Hindlimb muscle (tissue), 1 donor: ENCODE measurements at regions not wholly inside any gene's neighbourhood (a gene's known extent, or its start where the extent isn't known, plus 50 kb on each side); places are given as distances from the start of the nearest gene placed in this dataset.

ENCODE experiments used
- DNase-seq: peaks from one replicate; pipeline ENCODE4 v3.0.0-alpha.2; 2013

DNA sequence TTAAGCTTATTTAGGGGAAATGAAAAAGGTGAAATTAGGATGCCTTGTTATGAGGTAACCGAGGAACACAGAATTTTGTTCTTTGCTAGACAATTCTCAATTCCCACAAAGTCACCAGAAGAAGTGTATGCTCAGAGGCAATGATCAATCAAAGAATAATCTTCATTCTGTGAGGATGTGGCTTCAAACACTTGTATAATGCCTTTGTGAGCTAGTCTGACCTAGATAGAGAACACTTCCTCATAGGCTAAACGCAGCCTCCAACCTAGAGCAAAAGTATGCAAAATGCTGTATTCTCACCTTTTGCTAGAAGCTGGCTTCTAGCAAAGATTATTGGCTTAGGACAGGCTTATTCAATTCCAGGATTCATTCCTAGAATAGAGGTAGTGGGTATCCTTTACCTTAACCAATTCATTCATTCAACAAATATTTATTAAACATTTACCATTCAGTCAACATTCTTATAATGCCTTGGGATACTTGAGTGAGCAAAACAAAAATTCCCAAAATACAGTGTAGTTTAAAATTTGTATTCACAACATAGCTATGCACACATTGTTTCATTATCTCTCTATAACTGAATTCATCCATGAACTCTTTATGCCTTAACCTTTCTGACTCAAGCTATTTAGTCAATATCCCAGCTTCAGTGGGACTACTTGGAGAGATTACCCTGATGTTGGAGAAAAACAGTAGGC, 530.2 kb downstream of the PTPRC start:
- DNase-seq: no peak

DNA sequence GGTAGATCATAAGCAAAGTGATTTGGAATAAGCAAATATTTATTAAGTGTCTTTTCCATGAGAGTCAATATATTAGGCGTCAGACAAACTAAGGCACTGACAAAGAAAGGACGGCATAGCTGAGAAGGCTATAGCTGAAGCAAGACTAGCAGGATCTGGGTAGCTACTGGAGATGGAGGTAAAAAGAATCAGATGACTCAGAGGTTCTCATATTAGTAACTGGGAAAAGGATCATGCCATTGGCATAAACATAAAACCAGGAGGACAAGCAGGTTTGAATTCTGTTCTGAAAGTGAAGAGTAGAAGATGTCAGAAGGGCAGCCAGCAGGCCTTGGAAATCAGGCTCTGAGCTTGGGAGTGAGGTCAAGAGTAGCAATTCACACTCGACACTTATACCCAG, 531.9 kb downstream of the PTPRC start:
- no peak for DNase-seq

DNA sequence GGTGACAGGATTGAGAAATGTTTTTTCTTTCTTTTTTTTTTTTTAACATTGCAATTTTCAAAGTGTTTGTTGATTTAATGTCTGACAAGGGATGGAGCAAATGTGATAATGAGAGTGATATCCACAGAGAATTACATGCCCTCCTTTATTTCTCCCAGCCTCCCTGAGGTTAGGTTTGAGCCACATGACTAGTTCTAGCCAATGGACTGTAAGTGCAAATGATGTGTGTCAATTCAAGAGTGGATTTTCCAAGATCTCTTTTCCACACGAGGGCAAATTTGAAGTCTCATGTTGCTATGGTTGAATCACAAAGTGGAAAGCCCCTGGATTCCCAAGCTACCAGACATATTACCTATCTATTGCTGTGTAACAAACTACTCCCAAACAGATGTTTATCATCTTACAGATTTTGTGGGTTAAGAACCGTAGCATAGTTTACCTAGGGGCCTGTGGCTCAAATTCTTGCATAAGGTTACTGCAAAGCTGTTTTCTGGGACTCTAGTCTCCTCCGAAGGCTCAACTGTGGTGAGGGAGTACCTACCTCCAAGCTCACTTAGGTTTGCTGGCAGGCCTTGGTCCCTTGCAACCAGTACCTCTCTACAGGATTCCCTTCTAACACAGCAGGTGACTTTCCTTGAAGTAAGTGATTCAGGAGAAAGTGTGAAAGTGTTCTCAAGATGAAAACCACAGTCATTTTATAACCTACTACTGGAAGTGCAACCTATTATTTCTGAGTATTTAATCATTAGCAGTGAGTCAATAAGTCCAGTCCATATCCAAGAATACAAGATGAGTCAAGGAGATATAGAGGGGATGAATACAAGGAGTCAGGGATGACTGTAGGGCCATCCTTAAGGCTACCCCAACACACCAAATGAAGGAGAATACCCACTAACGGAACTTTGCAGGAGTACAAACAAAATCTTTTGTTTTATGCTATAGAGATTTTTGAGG, 533.6 kb downstream of the PTPRC start:
- DNase-seq: no peak

DNA sequence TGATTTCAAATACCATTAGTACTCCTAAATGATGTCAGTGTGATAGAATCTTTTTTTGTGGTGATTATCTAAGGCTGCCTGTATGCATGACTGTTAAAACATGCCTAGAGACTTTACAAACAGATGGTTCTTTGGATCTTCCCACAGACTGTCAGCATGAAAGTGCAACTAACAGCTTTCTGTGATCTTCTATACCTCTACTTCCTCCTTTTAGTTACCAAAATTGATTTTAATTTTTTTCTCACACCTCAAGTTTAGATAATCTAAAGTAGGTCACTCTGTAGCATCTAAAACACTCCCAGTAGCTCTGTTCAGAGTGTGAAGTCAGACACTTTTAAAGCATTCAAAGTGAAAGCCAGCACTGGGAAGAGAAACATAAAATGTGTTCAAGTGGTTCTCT, 534.5 kb downstream of the PTPRC start:
- DNase-seq: no peak

DNA sequence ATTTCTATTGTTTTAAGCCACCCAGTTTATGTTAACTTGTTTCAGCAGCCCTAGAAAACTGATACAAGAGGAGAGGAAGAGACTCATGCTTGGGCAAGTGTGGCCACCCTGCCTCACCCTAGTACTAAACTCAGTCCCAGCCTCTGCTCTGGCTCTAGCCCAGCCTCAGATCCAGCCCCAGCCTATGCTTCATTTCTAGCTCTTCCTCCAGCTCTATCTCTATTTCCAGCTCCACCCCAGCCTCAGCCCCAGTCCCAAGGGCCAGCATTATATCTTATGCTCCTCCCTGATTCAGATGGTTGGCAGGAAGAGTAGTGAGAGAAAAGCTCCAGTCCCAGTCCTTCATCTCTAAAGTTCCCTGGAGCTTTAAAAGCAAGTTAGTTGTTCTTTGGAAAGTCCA, 535.5 kb downstream of the PTPRC start:
- DNase-seq: no peak

DNA sequence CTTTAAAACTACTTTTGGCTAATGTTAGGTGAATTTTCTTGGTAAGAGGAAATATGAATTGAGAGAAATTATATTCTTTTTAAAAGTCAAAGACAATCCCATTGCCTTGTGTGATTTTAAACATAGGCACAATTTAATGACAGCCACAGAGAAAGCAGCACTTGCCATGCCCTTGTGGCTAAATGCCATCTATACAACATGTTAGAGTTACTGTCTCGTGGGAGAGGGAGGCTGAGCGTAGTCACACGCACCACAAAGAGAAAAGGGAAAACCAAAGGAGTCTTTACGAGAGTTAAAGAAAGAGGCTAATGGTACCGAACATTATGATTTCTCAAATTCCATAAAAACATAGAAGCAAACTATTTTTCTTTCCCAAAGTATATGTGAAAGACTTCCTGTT, 537.9 kb downstream of the PTPRC start:
- no peak for DNase-seq

DNA sequence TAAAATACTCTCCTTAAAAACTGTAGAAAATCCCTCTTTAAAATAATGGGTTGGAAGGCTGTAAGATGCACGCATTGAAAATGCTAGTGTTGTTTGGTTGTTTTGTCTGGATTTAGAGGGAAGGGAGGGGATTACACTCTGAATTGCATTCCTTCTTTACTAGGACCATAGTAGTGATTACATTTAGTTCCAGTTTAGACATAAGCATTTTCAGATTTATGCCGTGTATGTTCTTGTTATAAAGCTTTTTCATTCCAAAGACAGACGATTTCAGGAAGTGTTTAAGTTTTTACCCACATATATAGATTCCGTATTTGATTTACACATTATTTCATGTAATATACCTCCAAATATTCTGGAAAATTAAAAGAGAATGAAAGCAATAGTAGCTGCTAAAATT, 538.4 kb downstream of the PTPRC start:
- no peak for DNase-seq

DNA sequence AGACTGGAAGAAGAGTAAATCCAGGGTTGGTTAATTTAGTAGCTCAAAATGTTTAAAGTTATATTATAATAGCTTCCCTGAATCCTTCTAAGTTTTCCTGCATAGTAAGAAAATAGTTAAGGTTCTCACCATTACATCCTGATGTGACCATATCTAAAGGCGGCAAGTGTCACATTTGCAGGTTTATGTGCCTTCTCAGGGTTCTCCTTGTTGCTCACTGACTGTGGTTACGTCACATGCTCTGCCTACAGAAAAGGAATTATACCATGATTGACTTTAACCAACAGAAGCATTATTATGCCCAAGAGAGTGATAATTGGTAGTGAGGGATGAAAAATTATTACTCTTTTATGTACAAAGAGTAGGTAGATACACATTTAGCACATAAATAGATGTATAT, 539.8 kb downstream of the PTPRC start:
- DNase-seq: no peak

DNA sequence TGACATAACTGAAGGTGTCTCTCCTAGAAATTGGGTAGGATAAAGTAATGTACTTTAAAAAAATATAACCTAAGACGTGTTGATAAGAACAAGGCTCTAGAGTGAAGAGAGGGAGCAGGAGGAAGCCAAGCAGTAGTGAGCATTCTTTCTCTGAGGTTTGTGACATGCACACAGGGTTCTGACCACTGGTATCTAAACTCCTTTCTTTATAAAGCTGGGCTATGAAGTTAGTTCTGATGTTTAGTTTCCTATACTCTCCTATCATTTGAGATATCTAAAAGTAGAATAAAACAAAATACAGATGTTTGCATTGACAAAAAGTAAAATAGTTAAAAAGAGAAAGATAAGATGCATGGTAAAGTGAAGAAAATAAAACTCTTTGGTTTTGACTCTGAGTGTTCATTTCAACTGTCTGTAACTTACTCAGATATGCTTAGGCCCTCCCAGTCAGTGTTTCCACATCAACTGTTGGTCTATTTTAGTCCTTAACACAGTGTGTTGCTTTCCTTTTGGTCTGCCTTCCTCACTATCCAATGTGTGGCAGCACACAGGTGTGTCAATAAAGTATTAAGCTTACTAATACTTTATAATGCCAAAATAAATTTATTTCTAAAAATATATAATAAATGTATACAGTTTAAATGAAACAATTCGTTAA, 543.5 kb downstream of the PTPRC start:
- DNase-seq: no peak

DNA sequence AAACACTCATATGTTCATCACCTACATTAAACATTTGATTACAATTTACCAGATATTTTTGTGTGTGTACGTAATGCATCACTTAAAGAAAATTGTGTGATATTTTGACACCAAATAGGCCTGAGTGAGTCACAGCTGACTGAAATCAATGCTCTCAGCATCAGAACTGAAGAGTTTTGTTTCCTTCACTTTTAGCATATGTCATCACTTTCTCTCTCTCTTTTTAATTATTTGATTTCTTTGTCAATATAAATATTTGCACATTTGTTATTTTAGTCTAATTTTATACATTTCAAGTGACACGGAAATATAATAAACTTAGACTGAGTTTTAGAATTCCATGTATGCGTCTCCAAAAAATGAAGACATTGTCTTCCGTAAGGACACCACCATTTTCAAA, 545.3 kb downstream of the PTPRC start:
- no peak for DNase-seq

DNA sequence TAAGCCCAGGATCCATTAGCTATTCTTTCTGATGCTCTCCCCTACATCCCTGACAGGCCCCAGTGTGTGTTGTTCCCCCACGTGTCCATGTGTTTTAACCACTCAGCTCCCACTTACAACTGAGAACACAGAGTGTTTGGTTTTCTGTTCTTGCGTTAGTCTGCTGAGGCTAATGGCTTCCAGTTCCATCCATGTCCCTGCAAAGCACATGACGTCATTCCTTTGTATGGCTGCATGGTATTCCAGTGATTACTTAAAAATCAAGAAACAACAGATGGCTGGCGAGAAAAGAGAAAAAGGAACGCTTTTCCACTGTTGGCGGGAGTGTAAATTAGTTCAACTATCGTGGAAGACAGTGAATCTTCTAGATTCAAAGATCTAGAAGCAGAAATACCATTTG, 556.0 kb downstream of the PTPRC start:
- no peak for DNase-seq

DNA sequence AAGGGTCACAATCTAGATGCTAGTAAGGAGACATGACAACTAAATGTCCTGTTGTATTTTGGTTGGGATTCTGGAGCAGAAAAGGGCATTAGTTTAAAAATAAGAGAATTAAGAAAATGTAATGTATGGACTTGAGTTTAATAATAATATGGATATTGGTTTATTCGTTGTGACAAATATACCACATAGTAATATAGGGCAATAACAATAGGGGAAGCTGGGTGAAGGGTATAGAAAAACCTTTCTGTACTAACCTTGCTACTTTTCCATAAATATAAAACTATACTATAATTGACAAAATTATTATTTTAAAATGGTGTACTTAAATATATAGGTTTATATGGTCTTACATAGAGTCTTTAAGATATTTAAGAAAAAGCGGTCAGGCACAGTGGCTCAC, 558.9 kb downstream of the PTPRC start:
- no peak for DNase-seq

DNA sequence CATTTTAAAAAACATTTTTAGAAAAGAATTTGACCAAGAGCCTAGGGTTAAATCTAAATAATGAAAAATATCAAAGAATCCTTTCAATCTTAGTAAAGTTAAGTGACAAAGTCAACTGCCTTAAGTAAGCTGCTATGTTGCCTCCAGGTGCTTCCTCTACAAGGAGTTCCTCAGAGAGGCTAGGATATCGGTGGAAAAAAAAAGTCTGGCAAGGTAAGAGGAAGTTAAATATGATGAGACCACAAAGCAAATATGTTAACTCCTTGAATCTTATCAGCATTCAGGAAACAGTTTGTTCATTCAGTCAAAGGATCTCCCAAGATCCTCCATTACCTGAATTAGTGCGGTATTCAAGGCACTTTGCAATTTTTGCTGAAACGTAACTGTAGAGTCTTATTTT, 563.5 kb downstream of the PTPRC start:
- no peak for DNase-seq

DNA sequence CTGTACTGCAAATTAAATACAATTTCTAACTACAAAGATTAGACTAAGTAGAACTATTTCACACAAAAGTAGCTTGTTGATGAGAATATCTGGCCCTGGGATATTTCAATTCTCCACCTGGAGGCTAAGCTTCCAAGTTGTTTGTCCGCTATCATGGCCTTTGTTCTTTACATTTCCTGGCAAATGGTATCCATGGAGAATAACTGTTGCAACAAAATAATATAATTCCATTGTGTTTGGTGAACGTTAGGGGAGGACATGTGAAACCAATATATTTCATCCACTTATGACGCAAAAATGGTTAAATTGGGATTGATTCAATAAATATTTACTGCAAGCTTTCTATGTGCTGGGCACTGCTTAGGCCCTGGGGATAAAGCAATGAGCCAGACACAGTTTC, 565.4 kb downstream of the PTPRC start:
- DNase-seq: no peak

DNA sequence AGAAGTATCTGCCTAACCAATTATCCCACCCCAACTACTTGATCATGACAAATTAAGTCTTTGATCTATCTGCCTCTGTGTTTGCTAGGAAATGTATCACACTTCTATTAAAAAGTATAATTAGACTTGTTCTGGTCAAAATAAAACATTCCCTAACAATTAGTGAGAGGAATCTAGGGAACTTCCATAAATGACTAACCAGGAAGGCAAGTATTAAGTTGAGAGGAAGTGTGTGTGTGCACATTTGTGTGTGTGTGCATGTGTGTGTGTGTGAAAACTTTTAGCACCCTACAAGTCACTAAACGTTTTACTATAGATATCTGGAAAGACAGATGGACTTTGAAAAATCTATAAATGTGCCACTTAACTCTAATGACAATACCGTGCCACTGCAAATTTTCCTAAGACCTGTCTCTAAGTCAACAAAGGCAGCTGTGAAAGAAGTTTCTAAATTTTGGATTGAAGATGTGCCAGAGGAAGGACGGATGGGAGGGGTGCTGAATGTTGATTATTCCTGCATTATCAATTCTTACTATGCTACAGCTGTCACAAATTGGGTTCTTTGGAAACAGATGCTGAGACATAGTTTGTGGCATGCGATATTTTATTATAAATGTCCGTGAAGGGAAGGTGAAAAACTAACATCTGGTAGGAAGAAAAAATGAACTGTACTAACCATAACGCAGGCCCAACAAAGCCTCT, 567.1 kb downstream of the PTPRC start:
- DNase-seq: no peak

DNA sequence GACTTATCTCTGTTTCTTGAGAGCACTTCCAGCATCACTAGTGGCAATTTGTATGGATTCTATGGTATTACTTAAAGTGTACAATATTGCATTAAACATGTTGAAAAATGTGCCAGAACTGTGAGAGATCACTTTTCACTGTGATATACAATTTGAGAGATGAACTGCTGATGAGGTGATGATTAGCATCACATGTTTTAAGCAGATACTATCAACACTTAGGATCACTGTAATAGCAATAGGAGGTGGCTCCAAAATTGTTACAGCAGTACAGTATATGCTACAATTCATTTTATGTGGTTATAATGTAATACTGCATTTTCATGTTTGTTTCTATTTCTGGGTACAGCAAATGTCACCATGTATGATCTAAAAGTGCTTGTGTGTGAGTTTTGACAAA, 570.0 kb downstream of the PTPRC start:
- no peak for DNase-seq

DNA sequence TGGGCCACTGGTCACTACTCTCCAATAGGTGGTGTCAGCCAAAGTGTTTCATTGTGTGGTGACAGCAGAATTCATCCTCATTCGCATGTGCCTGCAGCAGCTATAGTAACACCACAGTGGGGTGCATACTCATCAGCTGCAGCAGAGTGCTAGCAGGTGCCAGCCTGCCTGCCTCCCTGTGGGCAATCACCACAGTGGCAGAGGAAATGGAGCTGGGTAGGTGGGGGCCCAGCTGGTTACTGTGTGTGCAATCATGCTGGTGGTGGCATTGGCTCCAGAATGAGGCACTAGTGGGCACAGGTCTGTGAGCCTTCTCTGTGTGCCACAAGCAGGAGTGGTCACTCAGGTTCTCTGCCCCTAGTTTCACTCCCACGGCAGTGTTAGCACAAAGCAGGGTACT, 579.2 kb downstream of the PTPRC start:
- no peak for DNase-seq

DNA sequence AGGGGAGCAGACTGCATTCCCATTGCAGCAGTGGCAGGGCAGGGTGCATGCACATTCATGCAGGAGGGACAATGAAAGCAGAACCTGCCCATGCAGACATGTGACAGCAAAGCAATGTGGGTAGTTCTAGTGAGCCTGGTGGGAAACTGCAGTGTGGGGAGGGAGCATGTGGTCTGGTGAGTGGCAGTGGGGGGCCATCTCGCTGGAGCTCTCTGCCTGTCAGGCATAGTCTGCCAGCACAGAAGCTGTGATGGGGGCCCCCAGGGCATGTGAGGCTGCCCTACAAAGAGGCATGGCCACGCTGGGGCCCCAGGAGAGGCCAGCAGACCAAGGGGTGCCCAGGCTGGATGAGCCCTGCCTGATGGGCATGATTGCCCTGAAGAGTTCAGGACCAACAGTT, 579.7 kb downstream of the PTPRC start:
- no peak for DNase-seq

DNA sequence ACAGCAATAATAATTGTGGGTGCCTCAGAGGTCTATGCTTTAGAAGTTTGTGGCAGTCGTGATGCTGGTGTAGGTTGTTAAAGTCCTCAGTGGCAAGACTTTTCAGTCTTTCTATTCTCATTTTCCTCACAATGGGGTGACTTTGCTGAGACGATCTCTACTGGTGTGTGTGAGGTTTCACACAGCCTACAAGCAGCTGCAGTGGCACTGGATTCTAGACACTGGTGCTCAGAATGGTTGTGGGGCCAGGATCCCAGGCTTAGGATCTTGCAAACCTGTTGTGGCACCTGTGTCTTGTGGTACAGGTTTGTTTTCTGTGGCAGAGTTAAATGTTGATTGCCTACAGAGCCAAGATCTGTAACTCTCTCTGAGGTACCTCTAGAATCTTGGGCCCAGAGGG, 581.2 kb downstream of the PTPRC start:
- no peak for DNase-seq

DNA sequence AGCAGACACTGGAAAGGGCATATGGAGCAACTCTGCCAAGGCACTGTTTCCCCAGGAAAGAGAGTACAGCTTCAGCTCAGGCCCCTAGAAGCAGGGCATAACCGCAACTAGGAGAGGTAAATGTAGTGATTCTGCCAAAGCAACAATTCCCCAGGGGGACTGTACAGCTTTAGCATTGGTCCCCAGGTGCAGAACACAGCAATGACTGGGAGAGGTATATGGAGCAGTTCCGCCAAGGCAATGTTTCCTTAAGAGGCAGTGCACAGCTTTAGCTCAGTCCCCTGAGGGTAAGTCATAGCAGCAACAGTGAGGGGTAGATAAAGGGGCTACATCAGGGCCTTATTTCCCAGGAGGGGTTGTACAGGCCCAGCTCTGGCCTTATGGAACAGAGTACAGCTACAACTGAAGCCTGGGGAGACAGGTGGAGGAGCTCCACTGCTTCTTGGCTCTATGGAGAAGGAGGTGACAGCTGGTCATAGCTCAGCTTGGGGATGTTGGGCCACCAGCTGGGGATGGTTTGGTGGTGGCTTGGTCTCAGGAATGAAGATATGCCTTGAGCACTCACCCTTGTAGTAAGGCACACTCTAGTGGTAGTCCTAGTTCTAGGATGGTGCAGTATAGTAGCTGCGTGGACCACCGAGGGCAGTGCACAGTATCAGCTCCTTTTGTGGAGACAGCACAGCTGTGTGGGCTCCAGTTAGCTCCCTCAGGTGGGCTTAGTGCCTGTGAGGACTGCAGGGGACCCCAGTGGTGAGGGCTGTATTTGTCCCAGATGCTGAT, 582.7 kb downstream of the PTPRC start:
- no peak for DNase-seq

DNA sequence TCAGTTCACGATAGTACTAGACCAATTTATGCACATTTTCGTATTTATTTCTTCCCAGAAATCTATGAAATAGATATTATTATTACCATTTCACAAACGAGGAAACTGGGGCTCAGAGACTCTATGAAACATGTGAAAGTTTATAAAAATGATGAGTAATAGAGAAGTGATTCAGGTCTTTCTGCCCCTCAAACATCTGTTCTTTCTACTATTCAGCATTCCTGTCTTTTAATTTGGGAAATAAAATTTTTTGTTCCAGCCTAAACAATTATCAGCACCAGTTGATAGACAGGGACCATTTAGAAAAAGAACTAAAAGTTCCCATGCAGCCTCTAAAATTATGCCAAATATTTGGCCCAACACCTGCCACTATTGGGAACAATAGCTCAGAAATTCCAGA, 585.1 kb downstream of the PTPRC start:
- no peak for DNase-seq

DNA sequence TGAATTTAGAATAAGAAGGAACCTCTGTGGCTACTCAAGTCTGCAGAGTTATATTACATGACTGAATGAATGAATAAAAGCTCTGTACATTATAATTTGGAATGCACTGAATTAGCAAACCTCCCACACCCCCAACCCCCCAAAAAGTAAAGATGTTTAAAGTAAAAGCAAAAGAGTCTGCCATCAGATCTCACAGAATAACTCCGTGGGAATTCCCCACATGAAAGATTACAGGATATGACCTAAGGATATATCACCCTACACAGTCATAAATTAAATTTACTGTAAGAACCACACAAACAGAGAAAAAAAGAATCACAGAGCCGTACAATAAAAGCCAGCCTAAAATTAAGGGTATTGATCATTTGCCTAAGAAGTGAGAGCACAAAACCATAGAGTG, 587.3 kb downstream of the PTPRC start:
- DNase-seq: no peak
